GM11168 (cell line): ENCODE measurements at regions not wholly inside any gene's neighbourhood (a gene's known extent, or its start where the extent isn't known, plus 50 kb on each side); places are given as distances from the start of the nearest gene placed in this dataset.

Source experiments
- in situ Hi-C: fragments of 300-500 bp; cut with MboI; formaldehyde crosslinking; loops from one replicate; pipeline ENCODE4 v1.12.0; 2022; ENCODE audit warnings: low sequenced_read_pairs; ENCODE audit not compliant: unreplicated experiment

GRCh38 chr3:87634426-87634825 is 358.0 kb upstream of the POU1F1 start:
- in situ Hi-C loops = no loop called here

- in situ Hi-C loops = no loop called here
Observed at GRCh38 chr3:87627316-87627715, 350.9 kb upstream of the POU1F1 start.

GRCh38 chr3:87626546-87626945 is 350.2 kb upstream of the POU1F1 start:
- in situ Hi-C loops = no loop called here

GRCh38 chr3:87625876-87626275 is 349.5 kb upstream of the POU1F1 start:
- in situ Hi-C loops = no loop called here

GRCh38 chr3:87624860-87625259 is 348.5 kb upstream of the POU1F1 start:
- in situ Hi-C loops = no loop called here

- in situ Hi-C loops = no loop called here
Observed at GRCh38 chr3:87621667-87622066, 345.3 kb upstream of the POU1F1 start.

- in situ Hi-C loops = no loop called here
Observed at GRCh38 chr3:87615506-87615905, 339.1 kb upstream of the POU1F1 start.

- in situ Hi-C loops = no loop called here
Observed at GRCh38 chr3:87614998-87615397, 338.6 kb upstream of the POU1F1 start.

GRCh38 chr3:87607234-87607633 is 330.9 kb upstream of the POU1F1 start:
- in situ Hi-C loops = no loop called here

GRCh38 chr3:87595798-87596197 is 319.4 kb upstream of the POU1F1 start:
- in situ Hi-C loops = no loop called here

- in situ Hi-C loops = no loop called here
Observed at GRCh38 chr3:87581240-87581639, 304.9 kb upstream of the POU1F1 start.

- in situ Hi-C loops = no loop called here
Observed at GRCh38 chr3:87576752-87577151, 300.4 kb upstream of the POU1F1 start.

- in situ Hi-C loops = no loop called here
Observed at GRCh38 chr3:87575550-87575949, 299.2 kb upstream of the POU1F1 start.

GRCh38 chr3:87568331-87568730 is 291.9 kb upstream of the POU1F1 start:
- in situ Hi-C loops = no loop called here

- in situ Hi-C loops = no loop called here
Observed at GRCh38 chr3:87564438-87564837, 288.1 kb upstream of the POU1F1 start.

GRCh38 chr3:87563712-87564111 is 287.3 kb upstream of the POU1F1 start:
- in situ Hi-C loops = no loop called here

GRCh38 chr3:87558492-87558891 is 282.1 kb upstream of the POU1F1 start:
- in situ Hi-C loops = no loop called here

- in situ Hi-C loops = no loop called here
Observed at GRCh38 chr3:87555290-87555689, 278.9 kb upstream of the POU1F1 start.

- in situ Hi-C loops = no loop called here
Observed at GRCh38 chr3:87553058-87553457, 276.7 kb upstream of the POU1F1 start.

- in situ Hi-C loops = no loop called here
Observed at GRCh38 chr3:87550892-87551291, 274.5 kb upstream of the POU1F1 start.

- in situ Hi-C loops = no loop called here
Observed at GRCh38 chr3:87549208-87549607, 272.8 kb upstream of the POU1F1 start.

- in situ Hi-C loops = no loop called here
Observed at GRCh38 chr3:87548271-87548670, 271.9 kb upstream of the POU1F1 start.

- in situ Hi-C loops = no loop called here
Observed at GRCh38 chr3:87546216-87546615, 269.8 kb upstream of the POU1F1 start.
